ENCODE measurements at regions not wholly inside any gene's neighbourhood (a gene's known extent, or its start where the extent isn't known, plus 50 kb on each side); places are given as distances from the start of the nearest gene placed in this dataset.

DNA sequence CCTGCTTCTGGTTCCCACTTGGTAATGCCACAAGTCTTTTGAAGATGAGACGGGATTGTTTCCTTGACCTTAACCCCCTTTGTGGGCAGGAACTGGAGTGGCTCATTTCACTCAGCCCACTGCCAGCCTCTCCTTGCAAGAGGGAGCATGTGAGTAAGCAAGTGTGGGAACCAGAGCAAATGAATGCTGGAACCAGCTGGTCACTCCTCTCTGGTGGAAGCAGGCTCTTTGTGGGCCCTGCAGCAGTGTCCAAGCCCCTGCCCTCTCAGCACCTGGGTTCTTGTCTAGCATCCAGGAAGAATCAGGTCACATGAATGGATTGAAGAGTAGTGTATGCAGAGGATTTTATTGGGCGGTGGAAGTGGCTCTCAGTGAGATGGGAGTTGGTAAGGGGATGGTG, 944.5 kb downstream of the QKI start:
- TF ChIP-seq, protein P1, sequence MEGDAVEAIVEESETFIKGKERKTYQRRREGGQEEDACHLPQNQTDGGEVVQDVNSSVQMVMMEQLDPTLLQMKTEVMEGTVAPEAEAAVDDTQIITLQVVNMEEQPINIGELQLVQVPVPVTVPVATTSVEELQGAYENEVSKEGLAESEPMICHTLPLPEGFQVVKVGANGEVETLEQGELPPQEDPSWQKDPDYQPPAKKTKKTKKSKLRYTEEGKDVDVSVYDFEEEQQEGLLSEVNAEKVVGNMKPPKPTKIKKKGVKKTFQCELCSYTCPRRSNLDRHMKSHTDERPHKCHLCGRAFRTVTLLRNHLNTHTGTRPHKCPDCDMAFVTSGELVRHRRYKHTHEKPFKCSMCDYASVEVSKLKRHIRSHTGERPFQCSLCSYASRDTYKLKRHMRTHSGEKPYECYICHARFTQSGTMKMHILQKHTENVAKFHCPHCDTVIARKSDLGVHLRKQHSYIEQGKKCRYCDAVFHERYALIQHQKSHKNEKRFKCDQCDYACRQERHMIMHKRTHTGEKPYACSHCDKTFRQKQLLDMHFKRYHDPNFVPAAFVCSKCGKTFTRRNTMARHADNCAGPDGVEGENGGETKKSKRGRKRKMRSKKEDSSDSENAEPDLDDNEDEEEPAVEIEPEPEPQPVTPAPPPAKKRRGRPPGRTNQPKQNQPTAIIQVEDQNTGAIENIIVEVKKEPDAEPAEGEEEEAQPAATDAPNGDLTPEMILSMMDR (IDR thresholded peaks at IDR 0.05; ENCODE audit: low read depth, low read length), result no peak
- TF ChIP-seq EZH2phosphoT487 (IDR thresholded peaks at IDR 0.05; ENCODE audit: low read depth), result no peak
